Stomach (tissue), 4 donors: ENCODE measurements at regions not wholly inside any gene's neighbourhood (a gene's known extent, or its start where the extent isn't known, plus 50 kb on each side); places are given as distances from the start of the nearest gene placed in this dataset.

Experiments
- EP300 ChIP-seq: sonication (generic); formaldehyde crosslinking; IDR thresholded peaks from one replicate; pipeline ENCODE4 v1.6.1; 2017; ENCODE audit warnings: antibody characterized with exemption
- POLR2A ChIP-seq, 4 donors: fragments of 450-650 bp; IDR thresholded peaks; one replicate each; pipeline ENCODE4 v1.6.1; 2016; ENCODE audit warnings: antibody characterized with exemption in 4 of 4, control low read depth in 2 of 4, mild to moderate bottlenecking in 1 of 4, moderate library complexity in 1 of 4
- POLR2AphosphoS5 ChIP-seq, 3 donors: sonication (generic); formaldehyde crosslinking; IDR thresholded peaks; one replicate each; pipeline ENCODE4 v1.6.1; 2016; ENCODE audit warnings: antibody characterized with exemption in 3 of 3
- TF ChIP-seq, protein P1 (sequence below), 7 experiments: fragments of 450-650 bp in 4 of 7; fragments of 200-600 bp in 3 of 7; sonication (generic) in 3 of 7; IDR thresholded peaks; one replicate each; pipeline ENCODE4 v1.5.1; 2016 to 2019; ENCODE audit warnings: antibody characterized with exemption in 7 of 7, control low read depth in 2 of 7, mild to moderate bottlenecking in 1 of 7

DNA sequence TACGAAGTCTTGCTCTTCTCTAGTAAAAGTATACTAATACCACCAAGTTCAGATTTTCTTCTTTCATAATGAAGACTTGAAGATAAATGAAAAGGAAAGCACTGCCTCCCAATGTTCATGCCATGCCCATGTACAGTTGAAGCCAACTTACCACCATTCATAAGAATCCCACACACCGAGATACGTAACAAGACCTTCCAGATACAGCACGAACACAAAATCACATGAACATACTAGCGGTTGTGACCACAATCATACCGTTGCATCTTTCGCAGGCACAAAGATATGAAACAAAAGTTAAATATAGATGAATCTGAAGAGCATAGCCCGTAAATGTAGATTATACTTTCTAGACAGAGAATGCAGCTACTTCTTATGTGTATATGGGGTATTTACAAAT is 412.5 kb downstream of the CBLN4 start:
- TF ChIP-seq, protein P1, sequence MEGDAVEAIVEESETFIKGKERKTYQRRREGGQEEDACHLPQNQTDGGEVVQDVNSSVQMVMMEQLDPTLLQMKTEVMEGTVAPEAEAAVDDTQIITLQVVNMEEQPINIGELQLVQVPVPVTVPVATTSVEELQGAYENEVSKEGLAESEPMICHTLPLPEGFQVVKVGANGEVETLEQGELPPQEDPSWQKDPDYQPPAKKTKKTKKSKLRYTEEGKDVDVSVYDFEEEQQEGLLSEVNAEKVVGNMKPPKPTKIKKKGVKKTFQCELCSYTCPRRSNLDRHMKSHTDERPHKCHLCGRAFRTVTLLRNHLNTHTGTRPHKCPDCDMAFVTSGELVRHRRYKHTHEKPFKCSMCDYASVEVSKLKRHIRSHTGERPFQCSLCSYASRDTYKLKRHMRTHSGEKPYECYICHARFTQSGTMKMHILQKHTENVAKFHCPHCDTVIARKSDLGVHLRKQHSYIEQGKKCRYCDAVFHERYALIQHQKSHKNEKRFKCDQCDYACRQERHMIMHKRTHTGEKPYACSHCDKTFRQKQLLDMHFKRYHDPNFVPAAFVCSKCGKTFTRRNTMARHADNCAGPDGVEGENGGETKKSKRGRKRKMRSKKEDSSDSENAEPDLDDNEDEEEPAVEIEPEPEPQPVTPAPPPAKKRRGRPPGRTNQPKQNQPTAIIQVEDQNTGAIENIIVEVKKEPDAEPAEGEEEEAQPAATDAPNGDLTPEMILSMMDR (IDR thresholded peaks at IDR 0.05) = no peak
- TF ChIP-seq POLR2AphosphoS5 (IDR thresholded peaks at IDR 0.05) = no peak
- no peak for TF ChIP-seq POLR2A (IDR thresholded peaks at IDR 0.05)
- TF ChIP-seq EP300 = no peak
